RPMI7951 (cell line): ENCODE measurements at regions not wholly inside any gene's neighbourhood (a gene's known extent, or its start where the extent isn't known, plus 50 kb on each side); places are given as distances from the start of the nearest gene placed in this dataset.

Experiments
- DNase-seq: peaks from one replicate; pipeline ENCODE4 v3.0.0-alpha.2; 2012; ENCODE audit warnings: low read depth

DNA sequence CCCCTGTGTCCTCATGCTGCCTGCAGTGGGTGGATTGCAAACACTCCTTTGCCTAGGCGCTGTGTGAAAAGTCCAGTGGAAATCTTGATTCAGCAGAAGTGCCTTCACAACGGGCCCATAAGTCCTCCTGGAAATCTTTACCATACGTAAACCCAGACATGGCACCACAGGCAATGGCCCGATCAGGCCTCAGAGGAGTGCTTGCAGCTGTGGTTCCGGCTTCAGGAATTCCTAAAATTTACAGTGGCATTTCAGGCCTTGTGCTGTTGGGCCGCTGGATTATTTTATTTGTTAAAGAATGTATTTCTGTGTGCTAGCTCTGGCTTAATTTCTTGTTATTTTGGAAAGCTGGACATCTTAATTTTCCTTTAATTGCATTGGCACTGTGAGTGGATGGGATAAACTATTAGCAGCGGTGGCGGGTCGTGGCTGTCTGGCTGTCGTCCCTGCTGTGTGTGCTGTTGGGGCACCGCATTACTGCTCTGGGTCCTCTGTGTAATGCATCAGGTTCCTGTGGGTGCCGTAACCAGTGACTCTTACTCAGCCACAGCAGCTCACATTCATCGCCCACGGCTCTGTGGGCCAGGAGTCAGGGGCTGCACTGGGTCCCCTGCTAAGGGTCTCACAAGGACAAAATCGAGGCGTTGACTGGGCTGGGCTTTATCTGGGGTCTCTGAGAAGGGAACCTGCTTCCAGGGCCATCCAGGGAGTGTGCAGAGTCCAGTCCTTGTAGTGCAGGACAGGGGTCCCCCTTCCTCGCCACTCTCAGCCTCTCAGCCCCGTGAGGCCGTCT is 73.1 kb downstream of the RTP5 start:
- DNase-seq: no peak

- no peak for DNase-seq
Measured at GRCh38 chr2:241943209-241943850, 73.8 kb downstream of the RTP5 start.

DNA sequence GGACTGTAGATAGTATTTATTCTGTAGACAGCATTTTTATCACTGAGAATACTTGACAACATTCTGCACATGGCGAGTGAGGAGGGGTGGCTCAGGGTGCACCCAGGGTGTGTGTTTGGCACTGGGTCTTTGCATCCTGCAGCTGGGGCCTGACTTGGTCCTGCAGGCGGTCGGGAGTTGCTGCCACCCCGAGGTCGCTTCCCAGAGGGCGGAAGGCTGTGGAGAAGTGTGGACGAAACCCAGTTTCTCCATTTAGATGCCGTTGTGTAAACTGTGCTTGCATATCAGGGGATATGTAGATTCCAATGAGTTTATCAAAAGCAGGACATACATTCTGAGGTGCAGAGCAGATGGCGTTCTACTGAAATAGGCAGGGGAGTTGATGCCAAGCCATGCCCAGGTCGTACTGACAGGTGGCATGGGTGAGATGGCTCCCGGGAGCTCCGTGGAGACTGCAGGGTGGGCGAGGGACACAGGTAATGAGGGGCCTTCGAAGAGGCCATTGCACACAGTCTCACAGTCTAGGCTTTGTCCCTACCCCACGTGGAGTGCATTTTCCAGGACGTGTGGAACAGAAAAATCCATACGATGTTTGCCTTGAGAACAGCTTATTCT is 74.5 kb downstream of the RTP5 start:
- no peak for DNase-seq

DNA sequence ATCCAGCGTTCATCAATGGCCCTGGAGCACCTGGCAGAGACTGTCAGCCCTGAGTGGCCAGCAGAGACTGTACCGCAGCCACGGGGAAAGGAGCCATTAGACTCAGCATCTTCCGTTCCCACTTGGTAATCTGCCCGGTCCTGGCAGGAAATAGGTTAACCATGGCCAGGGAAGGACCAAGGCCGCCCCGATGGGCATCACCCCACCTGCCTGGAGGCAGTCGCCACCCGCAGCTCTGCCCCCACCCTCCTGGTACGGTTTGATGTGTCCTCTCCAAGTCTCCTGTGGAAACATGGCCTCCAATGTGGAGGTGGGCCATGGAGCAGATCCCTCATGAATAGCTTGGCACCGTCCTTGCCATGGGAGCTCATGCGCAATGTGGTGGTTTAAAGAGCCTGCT is 75.3 kb downstream of the RTP5 start:
- DNase-seq: no peak

DNA sequence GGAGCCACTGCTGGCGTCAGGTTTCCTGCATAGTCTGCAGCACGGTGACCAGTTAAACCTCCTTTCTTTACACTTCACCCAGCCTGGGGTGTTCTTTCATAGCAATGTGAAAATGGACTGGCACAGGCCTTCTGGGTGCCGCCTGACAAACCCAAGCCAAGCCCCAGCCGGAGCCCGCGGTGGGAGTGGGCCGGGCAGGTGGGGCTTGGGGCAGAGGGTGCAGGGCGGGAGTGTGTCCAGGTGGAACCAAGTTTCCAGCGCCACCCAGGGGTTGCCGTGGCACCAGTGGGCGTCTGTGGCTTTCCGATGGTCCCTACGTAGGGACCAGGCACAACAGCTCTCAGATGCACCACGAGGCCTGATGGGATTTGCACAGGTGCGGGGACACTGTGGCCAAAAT is 75.8 kb downstream of the RTP5 start:
- no peak for DNase-seq

DNA sequence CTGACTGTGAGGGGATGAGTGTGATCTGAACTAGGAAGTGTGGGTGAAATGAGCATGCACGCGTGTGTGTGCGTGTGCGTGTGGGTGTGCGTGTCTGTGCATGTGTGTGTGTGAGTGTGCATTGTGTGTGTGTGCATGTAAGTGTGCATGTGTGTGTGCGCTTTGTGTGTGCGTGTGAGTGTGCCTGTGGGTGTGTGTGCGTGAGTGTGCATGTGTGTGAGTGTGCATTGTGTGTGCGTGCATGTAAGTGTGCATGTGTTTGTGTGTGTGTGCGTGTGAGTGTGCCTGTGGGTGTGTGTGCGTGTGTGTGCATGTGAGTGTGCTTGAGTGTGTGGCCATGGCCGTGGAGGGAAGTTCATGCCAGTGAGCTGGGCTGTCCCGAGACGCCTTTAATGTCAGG is 76.3 kb downstream of the RTP5 start:
- no peak for DNase-seq

- no peak for DNase-seq
Measured at GRCh38 chr2:241946306-241947003, 76.9 kb downstream of the RTP5 start.

GRCh38 chr2:241947004-241947350 is 77.4 kb downstream of the RTP5 start:
- DNase-seq: no peak

GRCh38 chr2:241947401-241947800 is 77.9 kb downstream of the RTP5 start:
- DNase-seq: no peak

DNA sequence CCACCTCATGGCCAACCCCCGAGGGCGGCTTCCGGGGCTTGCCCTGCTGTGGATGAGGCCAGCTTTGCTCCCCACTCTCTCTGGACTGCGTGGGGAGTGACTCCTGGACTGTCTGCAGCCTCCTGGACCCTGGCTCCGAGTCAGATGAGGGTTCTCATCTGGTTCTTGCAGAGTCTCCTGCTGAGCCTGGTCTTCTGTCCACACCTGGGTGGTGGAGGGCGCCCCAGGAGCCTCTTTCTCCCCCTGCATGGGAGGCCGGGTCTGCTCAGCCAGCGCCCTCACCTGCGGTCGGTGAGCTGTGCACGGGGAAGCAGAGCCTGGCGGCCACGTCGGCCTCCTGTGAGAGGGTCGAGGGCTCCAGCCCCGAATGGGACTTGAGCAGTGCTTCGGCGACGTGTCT is 78.3 kb downstream of the RTP5 start:
- DNase-seq: no peak

DNA sequence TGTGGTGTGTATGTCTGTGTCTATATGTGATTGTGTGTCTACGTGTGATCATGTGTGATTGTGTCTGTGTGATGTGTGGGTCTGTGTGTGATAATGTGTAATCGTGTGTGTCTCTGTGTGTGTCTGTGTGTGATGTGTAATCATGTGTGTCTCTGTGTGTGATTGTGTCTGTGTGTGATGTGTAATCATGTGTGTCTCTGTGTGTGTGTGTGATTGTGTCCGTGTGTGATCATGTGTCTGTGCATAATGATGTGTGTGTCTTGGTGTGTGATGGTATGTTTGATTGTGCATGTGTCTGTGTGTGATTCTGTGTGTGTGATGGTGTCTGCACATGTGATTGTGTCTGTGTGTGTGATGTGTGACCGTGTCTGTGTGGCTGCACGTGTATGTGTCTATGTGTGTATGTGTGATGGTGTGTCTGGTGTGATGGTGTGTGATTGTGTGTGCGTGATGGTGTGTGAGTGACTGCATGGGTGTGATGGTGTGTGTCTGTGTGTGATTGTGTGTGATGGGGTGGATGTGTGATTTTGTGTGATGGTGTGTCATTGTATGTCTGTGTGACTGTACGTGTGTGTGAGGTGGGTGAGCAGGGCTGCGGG is 78.9 kb downstream of the RTP5 start:
- no peak for DNase-seq

DNA sequence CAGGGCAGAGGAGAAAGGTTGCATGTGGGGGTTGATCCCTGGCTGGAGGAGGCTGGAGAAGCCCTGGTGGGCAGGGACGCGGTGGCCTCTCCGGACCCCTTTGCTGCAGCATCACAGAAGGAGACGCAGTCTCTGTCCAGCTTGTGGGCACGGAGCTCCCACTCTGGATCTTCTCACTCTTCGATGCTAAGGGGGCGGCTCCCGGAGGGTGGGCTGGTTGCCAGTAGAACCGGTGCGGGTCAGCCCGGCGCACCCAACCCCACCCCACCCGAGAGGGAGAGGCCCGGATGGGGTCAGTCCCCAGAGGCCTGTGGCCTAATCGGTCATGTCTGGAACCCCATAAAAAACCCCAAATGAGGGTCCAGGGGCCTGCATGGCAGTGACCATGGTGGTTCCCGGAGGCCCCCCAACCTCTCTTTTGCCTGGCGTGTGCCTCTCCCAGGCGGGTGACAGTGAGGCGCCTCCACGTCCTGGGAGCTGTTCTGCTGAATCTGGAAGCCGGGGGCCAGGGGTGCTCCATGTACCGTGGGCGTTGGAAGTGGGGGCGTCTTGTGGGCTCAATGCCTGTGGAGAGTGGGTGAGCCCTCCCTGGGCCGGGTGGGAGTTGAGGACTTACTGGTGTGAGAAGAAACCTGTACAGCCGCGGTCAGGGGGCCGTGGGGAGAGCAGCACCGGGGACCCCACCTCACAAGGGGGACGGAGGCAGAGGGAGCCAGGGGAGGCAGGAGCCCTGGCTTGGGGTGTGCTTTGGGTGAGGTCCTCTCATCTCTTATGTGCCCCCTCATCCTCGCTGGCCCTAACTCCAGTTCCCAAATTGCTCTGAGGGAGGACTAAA is 79.6 kb downstream of the RTP5 start:
- no peak for DNase-seq

DNA sequence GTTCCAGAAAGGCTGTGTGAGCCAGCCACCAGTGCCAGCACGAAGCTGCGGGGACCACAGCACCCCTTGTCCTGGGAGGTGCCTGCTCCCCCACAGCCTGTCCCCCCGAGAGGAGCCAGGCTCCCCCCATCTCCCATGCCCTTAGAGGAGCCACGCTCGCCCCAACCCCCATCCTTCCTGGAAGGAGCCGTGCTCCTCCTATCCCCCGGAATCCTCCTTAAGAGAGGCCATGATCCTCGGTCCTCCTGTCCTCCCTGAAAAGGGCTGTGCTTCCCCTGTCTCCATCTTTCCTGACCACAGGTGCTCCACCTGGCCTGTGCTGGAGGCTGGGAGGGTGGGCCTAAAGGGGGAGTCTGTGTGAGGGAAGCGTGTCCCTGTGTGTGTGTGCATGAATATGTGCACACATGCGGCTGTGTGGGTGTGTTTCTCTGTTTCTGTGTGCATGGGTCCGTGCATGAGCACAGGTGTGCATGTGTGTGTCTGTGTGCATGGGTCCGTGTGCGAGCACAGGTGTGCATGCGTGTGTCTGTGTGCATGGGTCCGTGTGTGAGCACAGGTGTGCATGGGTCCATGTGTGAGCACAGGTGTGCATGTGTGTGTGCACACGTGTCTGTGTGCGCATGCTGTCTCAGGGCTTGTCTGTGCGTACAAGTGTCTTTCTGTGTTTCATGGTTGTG is 80.3 kb downstream of the RTP5 start:
- DNase-seq: no peak

- DNase-seq: peak; percentile 57
Measured at GRCh38 chr2:241950413-241951315, 81.1 kb downstream of the RTP5 start.

DNA sequence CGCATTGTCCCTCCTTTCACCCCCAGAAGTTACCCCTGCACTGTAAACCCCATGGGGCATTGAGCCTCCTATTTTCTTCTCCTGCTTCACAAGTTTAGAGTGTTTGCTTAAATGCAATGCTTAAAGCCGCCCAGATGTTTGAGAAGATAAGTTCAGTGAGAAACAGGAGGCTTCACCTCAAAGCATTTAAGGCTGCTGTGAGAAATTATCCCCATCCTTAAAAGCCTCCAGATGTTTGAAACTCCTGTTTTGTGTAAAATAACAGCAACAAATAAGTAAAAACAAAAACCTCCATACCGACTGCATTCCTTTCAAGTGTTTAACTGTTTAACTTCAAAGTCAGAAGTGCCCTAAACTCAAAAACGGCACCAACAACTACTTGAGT is 81.8 kb downstream of the RTP5 start:
- no peak for DNase-seq

GRCh38 chr2:241951920-241952319 is 82.4 kb downstream of the RTP5 start:
- no peak for DNase-seq

- DNase-seq: no peak
Measured at GRCh38 chr2:241952816-241953215, 83.3 kb downstream of the RTP5 start.

DNA sequence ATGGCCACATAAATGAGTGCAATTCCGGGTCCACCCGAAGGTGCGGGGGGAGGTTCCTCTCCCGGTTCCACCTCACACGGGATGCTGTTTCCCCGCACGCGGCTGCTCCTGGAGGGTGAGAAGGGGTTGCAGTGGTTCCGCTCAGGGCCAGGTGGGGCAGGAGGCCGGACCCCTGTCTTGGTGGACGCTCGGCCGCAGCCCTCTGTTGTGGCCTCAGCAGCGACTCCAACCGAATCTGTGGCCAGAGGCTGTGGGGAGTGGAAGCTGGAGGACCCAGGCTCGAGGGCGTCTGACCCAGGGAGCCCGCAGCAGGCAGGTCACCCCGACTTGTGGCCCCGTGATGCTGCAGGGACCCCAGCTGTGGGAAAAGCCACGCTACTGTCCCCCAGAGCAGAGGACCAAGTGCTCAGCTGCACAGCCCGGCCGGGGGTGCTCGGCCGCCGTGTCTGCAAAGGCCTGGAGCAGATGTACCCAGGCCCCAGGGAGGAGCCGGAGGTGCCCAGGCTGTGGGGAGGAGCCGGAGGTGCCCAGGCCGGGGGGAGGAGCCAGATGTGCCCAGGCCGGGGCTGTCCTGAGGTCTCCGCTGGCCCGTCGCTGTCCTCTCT is 83.9 kb downstream of the RTP5 start:
- no peak for DNase-seq

- no peak for DNase-seq
Measured at GRCh38 chr2:241956521-241957110, 87.1 kb downstream of the RTP5 start.
